WTC11 (cell line): ENCODE measurements at regions not wholly inside any gene's neighbourhood (a gene's known extent, or its start where the extent isn't known, plus 50 kb on each side); places are given as distances from the start of the nearest gene placed in this dataset.

Experiments
- ATAC-seq: fragments of 200-7000 bp; cut with Tn5 transposase; 2 replicates; pipeline ENCODE4 v1.10.0; 2021; ENCODE audit warnings: mild to moderate bottlenecking, moderate library complexity
- CTCF ChIA-PET: fragments of 300-600 bp; sonication (Branson Sonifier 250); formaldehyde crosslinking; loops from one replicate; lab custom pipeline; 2021; ENCODE audit warnings: antibody characterized with exemption; lab: Charles Lee
- POLR2A ChIA-PET: fragments of 350-600 bp; sonication (Branson Sonifier 250); formaldehyde crosslinking; loops from one replicate; lab custom pipeline; 2021; ENCODE audit warnings: antibody characterized with exemption; lab: Charles Lee
- DNase-seq: peaks from one replicate; pipeline ENCODE4 v3.0.0; 2021; ENCODE audit warnings: low spot score
- H3K27ac Mint-ChIP-seq: 2 replicates; pipeline ENCODE4 v1.8.0; 2021; ENCODE audit warnings: mixed read lengths
- H3K27me3 Mint-ChIP-seq: 2 replicates; pipeline ENCODE4 v1.8.0; 2021; ENCODE audit warnings: low read depth, mild to moderate bottlenecking, moderate library complexity, mixed read lengths
- H3K36me3 Mint-ChIP-seq: 2 replicates; pipeline ENCODE4 v1.8.0; 2021; ENCODE audit warnings: mixed read lengths
- H3K4me1 Mint-ChIP-seq: 2 replicates; pipeline ENCODE4 v1.8.0; 2022; ENCODE audit warnings: mixed read lengths
- H3K4me3 Mint-ChIP-seq: 2 replicates; pipeline ENCODE4 v1.8.0; 2021; ENCODE audit warnings: mild to moderate bottlenecking, moderate library complexity, mixed read lengths
- H3K9me3 Mint-ChIP-seq: 2 replicates; pipeline ENCODE4 v1.8.0; 2021; ENCODE audit warnings: mixed read lengths
- CREM ChIP-seq: sonication (generic); formaldehyde crosslinking; IDR thresholded peaks from 2 replicates; pipeline ENCODE4 v1.8.1; 2022; ENCODE audit warnings: mild to moderate bottlenecking, missing genetic modification reagents, moderate library complexity
- EMX1 ChIP-seq: fragments of 250-450 bp; sonication (Bioruptor Pico); IDR thresholded peaks from 2 replicates; pipeline ENCODE4 v1.8.0; 2021; ENCODE audit warnings: mild to moderate bottlenecking
- IRF2 ChIP-seq: sonication (generic); formaldehyde crosslinking; IDR thresholded peaks from 2 replicates; pipeline ENCODE4 v1.8.0; 2022; ENCODE audit warnings: low read depth, missing genetic modification reagents, borderline replicate concordance
- NFYB ChIP-seq: sonication (generic); formaldehyde crosslinking; conservative IDR thresholded peaks from 2 replicates; pipeline ENCODE4 v1.8.0; 2022; ENCODE audit warnings: low read depth, missing genetic modification reagents
- NR1H2 ChIP-seq: sonication (generic); formaldehyde crosslinking; IDR thresholded peaks from 2 replicates; pipeline ENCODE4 v1.9.0; 2021; ENCODE audit warnings: mild to moderate bottlenecking, moderate library complexity, missing genetic modification reagents
- OVOL2 ChIP-seq: fragments of 250-450 bp; sonication (Bioruptor Pico); IDR thresholded peaks from 2 replicates; pipeline ENCODE4 v1.9.0; 2021; ENCODE audit warnings: mild to moderate bottlenecking, borderline replicate concordance
- RELA ChIP-seq: sonication (generic); formaldehyde crosslinking; IDR thresholded peaks from 2 replicates; pipeline ENCODE4 v1.8.1; 2022; ENCODE audit warnings: missing genetic modification reagents, mild to moderate bottlenecking, borderline replicate concordance
- SMAD4 ChIP-seq: sonication (generic); formaldehyde crosslinking; IDR thresholded peaks from 2 replicates; pipeline ENCODE4 v1.8.0; 2022; ENCODE audit warnings: mild to moderate bottlenecking, missing genetic modification reagents
- SOX15 ChIP-seq: fragments of 250-450 bp; sonication (Bioruptor Pico); IDR thresholded peaks from 2 replicates; pipeline ENCODE4 v1.9.0; 2021; ENCODE audit warnings: mild to moderate bottlenecking
- TEAD4 ChIP-seq: sonication (generic); formaldehyde crosslinking; IDR thresholded peaks from 2 replicates; pipeline ENCODE4 v1.8.0; 2022; ENCODE audit warnings: mild to moderate bottlenecking, missing genetic modification reagents
- ZNF317 ChIP-seq: sonication (generic); formaldehyde crosslinking; IDR thresholded peaks from 2 replicates; pipeline ENCODE4 v1.8.1; 2023; ENCODE audit warnings: low read depth, mild to moderate bottlenecking, moderate library complexity, missing genetic modification reagents, borderline replicate concordance
- TF ChIP-seq, protein P1 (sequence below): sonication (generic); formaldehyde crosslinking; IDR thresholded peaks from 2 replicates; pipeline ENCODE4 v1.8.1; 2022; ENCODE audit warnings: missing genetic modification reagents, borderline replicate concordance
- TF ChIP-seq, protein P2 (sequence below): sonication (generic); formaldehyde crosslinking; IDR thresholded peaks from 2 replicates; pipeline ENCODE4 v1.8.0; 2022; ENCODE audit warnings: mild to moderate bottlenecking, missing genetic modification reagents
- TF ChIP-seq, protein P3 (sequence below): sonication (generic); formaldehyde crosslinking; IDR thresholded peaks from 2 replicates; pipeline ENCODE4 v1.8.0; 2023; ENCODE audit warnings: missing genetic modification reagents
- TF ChIP-seq, protein P4 (sequence below): sonication (generic); formaldehyde crosslinking; IDR thresholded peaks from 2 replicates; pipeline ENCODE4 v1.8.0; 2022; ENCODE audit warnings: mild to moderate bottlenecking, missing genetic modification reagents
- TF ChIP-seq, protein P5 (sequence below): fragments of 250-450 bp; sonication (Bioruptor Pico); IDR thresholded peaks from 2 replicates; pipeline ENCODE4 v1.9.0; 2021; ENCODE audit warnings: moderate library complexity, mild to moderate bottlenecking, inconsistent platforms, borderline replicate concordance
- TF ChIP-seq, protein P6 (sequence below): sonication (generic); formaldehyde crosslinking; IDR thresholded peaks from 2 replicates; pipeline ENCODE4 v1.8.0; 2022; ENCODE audit warnings: mild to moderate bottlenecking, missing genetic modification reagents
- TF ChIP-seq, protein P7 (sequence below): sonication (generic); formaldehyde crosslinking; IDR thresholded peaks from 2 replicates; pipeline ENCODE4 v1.8.1; 2022; ENCODE audit warnings: low read depth, missing genetic modification reagents, borderline replicate concordance
- TF ChIP-seq, protein P8 (sequence below): sonication (generic); formaldehyde crosslinking; IDR thresholded peaks from 2 replicates; pipeline ENCODE4 v1.8.0; 2023; ENCODE audit warnings: mild to moderate bottlenecking, missing genetic modification reagents
- TF ChIP-seq, protein P9 (sequence below): sonication (generic); formaldehyde crosslinking; conservative IDR thresholded peaks from 2 replicates; pipeline ENCODE4 v1.8.1; 2022; ENCODE audit warnings: mild to moderate bottlenecking, missing genetic modification reagents

DNA sequence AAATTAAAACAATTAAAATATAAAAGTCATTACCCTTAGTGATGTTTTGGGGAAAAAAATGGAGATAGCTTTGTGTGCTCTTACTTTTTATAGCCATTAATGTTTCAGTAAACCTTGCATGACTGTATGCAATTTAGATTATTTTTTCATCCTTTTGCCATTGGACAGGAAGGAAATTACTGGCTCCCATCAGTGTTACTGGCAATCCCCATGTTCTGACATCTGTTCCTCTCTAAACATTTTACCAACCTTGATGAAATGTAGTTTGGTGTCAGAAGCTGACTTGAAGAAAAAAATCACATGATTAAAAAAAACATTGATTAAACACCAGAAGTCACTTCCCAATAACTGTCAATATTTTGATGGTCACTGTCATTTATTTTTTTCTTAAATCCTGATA lies 52.3 kb upstream of the ZNF536 start (continued):
- TF ChIP-seq, protein P1, sequence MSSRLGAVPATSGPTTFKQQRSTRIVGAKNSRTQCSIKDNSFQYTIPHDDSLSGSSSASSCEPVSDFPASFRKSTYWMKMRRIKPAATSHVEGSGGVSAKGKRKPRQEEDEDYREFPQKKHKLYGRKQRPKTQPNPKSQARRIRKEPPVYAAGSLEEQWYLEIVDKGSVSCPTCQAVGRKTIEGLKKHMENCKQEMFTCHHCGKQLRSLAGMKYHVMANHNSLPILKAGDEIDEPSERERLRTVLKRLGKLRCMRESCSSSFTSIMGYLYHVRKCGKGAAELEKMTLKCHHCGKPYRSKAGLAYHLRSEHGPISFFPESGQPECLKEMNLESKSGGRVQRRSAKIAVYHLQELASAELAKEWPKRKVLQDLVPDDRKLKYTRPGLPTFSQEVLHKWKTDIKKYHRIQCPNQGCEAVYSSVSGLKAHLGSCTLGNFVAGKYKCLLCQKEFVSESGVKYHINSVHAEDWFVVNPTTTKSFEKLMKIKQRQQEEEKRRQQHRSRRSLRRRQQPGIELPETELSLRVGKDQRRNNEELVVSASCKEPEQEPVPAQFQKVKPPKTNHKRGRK: no peak
- TF ChIP-seq, protein P2, sequence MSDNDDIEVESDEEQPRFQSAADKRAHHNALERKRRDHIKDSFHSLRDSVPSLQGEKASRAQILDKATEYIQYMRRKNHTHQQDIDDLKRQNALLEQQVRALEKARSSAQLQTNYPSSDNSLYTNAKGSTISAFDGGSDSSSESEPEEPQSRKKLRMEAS: no peak
- TF ChIP-seq, protein P3, sequence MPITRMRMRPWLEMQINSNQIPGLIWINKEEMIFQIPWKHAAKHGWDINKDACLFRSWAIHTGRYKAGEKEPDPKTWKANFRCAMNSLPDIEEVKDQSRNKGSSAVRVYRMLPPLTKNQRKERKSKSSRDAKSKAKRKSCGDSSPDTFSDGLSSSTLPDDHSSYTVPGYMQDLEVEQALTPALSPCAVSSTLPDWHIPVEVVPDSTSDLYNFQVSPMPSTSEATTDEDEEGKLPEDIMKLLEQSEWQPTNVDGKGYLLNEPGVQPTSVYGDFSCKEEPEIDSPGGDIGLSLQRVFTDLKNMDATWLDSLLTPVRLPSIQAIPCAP (CRISPR knock-in tag): no peak
- no peak for TF ChIP-seq IRF2 (CRISPR knock-in tag)
- TF ChIP-seq, protein P4, sequence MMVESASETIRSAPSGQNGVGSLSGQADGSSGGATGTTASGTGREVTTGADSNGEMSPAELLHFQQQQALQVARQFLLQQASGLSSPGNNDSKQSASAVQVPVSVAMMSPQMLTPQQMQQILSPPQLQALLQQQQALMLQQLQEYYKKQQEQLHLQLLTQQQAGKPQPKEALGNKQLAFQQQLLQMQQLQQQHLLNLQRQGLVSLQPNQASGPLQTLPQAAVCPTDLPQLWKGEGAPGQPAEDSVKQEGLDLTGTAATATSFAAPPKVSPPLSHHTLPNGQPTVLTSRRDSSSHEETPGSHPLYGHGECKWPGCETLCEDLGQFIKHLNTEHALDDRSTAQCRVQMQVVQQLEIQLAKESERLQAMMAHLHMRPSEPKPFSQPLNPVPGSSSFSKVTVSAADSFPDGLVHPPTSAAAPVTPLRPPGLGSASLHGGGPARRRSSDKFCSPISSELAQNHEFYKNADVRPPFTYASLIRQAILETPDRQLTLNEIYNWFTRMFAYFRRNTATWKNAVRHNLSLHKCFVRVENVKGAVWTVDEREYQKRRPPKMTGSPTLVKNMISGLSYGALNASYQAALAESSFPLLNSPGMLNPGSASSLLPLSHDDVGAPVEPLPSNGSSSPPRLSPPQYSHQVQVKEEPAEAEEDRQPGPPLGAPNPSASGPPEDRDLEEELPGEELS (CRISPR knock-in tag): no peak
- TF ChIP-seq SOX15: no peak
- TF ChIP-seq NR1H2 (CRISPR knock-in tag): no peak

DNA sequence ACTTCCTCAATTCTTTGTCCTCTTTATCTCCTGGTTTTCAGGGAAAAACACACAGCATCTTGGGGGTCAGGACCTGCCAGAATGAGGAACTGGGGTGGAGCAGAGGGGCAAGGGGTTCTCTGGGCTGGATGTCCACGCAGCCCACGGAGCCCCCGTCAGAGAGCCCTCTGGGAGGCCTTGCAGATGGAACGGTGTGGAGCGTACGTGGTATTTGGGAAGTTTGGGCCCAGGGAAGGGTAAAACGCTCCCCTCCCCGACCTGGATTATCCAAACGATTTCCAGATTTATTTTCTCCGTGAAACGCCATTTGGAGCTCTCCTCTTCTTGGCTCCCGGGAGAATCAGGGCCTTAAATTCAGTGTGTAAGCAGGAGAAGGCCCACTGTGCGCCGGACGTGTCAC lies 51.7 kb upstream of the ZNF536 start:
- no peaks in the 10 kb centered on the region for H3K27me3 Mint-ChIP-seq
- H3K4me3 Mint-ChIP-seq: no peak overlapping the region
- peaks cover 21% of the 10 kb centered on the region for H3K9me3 Mint-ChIP-seq
- ChIA-PET CTCF (no interaction called here), POLR2A (no interaction called here)
- TF ChIP-seq, protein P5, sequence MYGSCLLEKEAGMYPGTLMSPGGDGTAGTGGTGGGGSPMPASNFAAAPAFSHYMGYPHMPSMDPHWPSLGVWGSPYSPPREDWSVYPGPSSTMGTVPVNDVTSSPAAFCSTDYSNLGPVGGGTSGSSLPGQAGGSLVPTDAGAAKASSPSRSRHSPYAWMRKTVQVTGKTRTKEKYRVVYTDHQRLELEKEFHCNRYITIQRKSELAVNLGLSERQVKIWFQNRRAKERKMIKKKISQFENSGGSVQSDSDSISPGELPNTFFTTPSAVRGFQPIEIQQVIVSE: no peak
- TF ChIP-seq RELA (CRISPR knock-in tag): no peak
- TF ChIP-seq CREM (CRISPR knock-in tag): no peak
- TF ChIP-seq OVOL2 (CRISPR knock-in tag): no peak
- TF ChIP-seq SMAD4 (CRISPR knock-in tag): no peak
- TF ChIP-seq, protein P1: no peak
- TF ChIP-seq ZNF317 (CRISPR knock-in tag): no peak
- TF ChIP-seq, protein P6, sequence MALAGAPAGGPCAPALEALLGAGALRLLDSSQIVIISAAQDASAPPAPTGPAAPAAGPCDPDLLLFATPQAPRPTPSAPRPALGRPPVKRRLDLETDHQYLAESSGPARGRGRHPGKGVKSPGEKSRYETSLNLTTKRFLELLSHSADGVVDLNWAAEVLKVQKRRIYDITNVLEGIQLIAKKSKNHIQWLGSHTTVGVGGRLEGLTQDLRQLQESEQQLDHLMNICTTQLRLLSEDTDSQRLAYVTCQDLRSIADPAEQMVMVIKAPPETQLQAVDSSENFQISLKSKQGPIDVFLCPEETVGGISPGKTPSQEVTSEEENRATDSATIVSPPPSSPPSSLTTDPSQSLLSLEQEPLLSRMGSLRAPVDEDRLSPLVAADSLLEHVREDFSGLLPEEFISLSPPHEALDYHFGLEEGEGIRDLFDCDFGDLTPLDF (CRISPR knock-in tag): no peak
- TF ChIP-seq EMX1: no peak
- TF ChIP-seq, protein P7, sequence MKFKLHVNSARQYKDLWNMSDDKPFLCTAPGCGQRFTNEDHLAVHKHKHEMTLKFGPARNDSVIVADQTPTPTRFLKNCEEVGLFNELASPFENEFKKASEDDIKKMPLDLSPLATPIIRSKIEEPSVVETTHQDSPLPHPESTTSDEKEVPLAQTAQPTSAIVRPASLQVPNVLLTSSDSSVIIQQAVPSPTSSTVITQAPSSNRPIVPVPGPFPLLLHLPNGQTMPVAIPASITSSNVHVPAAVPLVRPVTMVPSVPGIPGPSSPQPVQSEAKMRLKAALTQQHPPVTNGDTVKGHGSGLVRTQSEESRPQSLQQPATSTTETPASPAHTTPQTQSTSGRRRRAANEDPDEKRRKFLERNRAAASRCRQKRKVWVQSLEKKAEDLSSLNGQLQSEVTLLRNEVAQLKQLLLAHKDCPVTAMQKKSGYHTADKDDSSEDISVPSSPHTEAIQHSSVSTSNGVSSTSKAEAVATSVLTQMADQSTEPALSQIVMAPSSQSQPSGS: no peak
- TF ChIP-seq NFYB: no peak
- TF ChIP-seq, protein P8, sequence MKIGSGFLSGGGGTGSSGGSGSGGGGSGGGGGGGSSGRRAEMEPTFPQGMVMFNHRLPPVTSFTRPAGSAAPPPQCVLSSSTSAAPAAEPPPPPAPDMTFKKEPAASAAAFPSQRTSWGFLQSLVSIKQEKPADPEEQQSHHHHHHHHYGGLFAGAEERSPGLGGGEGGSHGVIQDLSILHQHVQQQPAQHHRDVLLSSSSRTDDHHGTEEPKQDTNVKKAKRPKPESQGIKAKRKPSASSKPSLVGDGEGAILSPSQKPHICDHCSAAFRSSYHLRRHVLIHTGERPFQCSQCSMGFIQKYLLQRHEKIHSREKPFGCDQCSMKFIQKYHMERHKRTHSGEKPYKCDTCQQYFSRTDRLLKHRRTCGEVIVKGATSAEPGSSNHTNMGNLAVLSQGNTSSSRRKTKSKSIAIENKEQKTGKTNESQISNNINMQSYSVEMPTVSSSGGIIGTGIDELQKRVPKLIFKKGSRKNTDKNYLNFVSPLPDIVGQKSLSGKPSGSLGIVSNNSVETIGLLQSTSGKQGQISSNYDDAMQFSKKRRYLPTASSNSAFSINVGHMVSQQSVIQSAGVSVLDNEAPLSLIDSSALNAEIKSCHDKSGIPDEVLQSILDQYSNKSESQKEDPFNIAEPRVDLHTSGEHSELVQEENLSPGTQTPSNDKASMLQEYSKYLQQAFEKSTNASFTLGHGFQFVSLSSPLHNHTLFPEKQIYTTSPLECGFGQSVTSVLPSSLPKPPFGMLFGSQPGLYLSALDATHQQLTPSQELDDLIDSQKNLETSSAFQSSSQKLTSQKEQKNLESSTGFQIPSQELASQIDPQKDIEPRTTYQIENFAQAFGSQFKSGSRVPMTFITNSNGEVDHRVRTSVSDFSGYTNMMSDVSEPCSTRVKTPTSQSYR (CRISPR knock-in tag): no peak
- TF ChIP-seq, protein P9, sequence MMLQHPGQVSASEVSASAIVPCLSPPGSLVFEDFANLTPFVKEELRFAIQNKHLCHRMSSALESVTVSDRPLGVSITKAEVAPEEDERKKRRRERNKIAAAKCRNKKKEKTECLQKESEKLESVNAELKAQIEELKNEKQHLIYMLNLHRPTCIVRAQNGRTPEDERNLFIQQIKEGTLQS (CRISPR knock-in tag): no peak
- no peak for TF ChIP-seq TEAD4 (CRISPR knock-in tag)
- ATAC-seq (no peak), DNase-seq (no peak)
- no peaks in the 10 kb centered on the region for H3K36me3 Mint-ChIP-seq
- no peak overlapping the region for H3K27ac Mint-ChIP-seq
- peaks cover 7% of the 10 kb centered on the region for H3K4me1 Mint-ChIP-seq
